Suprapubic skin (tissue), 4 donors: ENCODE measurements at regions not wholly inside any gene's neighbourhood (a gene's known extent, or its start where the extent isn't known, plus 50 kb on each side); places are given as distances from the start of the nearest gene placed in this dataset.

ENCODE experiments used
- DNase-seq, 2 donors: peaks; one replicate each; pipeline ENCODE4 v3.0.0-alpha.2; 2019; ENCODE audit warnings: low spot score in 2 of 2
- H3K27ac ChIP-seq: fragments of 200-600 bp; sonication (generic); one replicate; pipeline ENCODE4 v1.5.1; 2019
- H3K27me3 ChIP-seq: fragments of 200-600 bp; sonication (generic); one replicate; pipeline ENCODE4 v1.5.1; 2019
- H3K36me3 ChIP-seq: fragments of 200-600 bp; sonication (generic); one replicate; pipeline ENCODE4 v1.5.1; 2019
- H3K4me1 ChIP-seq: fragments of 200-600 bp; sonication (generic); one replicate; pipeline ENCODE4 v1.5.1; 2019
- H3K4me3 ChIP-seq: fragments of 200-600 bp; sonication (generic); one replicate; pipeline ENCODE4 v1.5.1; 2019; ENCODE audit warnings: mild to moderate bottlenecking
- H3K9me3 ChIP-seq: fragments of 200-600 bp; sonication (generic); one replicate; pipeline ENCODE4 v1.5.1; 2019
- CTCF ChIP-seq, 2 donors: fragments of 200-600 bp in 1 of 2; fragments of 450-650 bp in 1 of 2; sonication (generic) in 1 of 2; IDR thresholded peaks; one replicate each; pipeline ENCODE4 v1.5.1; 2016 to 2019; ENCODE audit warnings: antibody characterized with exemption in 2 of 2, mild to moderate bottlenecking in 1 of 2, moderate library complexity in 1 of 2
- EP300 ChIP-seq: sonication (generic); formaldehyde crosslinking; IDR thresholded peaks from one replicate; pipeline ENCODE4 v1.6.1; 2017; ENCODE audit warnings: antibody characterized with exemption
- POLR2A ChIP-seq, 2 donors: fragments of 450-650 bp; IDR thresholded peaks; one replicate each; pipeline ENCODE4 v1.6.1; 2017; ENCODE audit warnings: antibody characterized with exemption in 2 of 2, mild to moderate bottlenecking in 2 of 2, moderate library complexity in 2 of 2
- POLR2AphosphoS5 ChIP-seq, 3 donors: sonication (generic); formaldehyde crosslinking; IDR thresholded peaks; one replicate each; pipeline ENCODE4 v1.6.1; 2017; ENCODE audit warnings: antibody characterized with exemption in 3 of 3
- WGBS: methylation state at CpG from one replicate; pipeline ENCODE4 v1.1.5; 2018; 5-methylcytosine and 5-hydroxymethylcytosine counted together

DNA sequence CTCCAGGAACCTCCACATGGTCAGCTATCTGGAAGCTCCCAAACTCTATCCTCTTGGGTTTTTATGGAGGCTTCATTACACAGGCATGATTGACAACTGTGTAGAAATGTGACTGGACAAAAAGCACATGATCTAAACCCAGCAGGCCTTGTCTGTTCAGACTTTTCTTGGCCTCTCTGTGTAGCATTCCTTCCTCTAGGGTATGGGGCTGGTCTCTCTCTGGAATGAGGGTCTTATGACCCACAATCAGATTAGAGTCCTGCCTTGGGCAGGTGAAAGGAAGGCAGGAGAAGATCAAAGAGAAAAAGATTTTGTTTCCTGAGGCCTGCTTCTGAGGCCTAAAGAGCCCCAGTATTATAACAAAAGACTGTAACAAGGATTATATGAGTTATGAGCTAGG is 162.7 kb downstream of the SP3 start:
- no peaks in the 10 kb centered on the region for H3K9me3 ChIP-seq
- H3K27me3 ChIP-seq = no peaks in the 10 kb centered on the region
- DNase-seq = no peak
- H3K36me3 ChIP-seq = no peaks in the 10 kb centered on the region
- H3K4me3 ChIP-seq = no peak overlapping the region
- no peak for TF ChIP-seq CTCF (IDR thresholded peaks at IDR 0.05)
- no peak for TF ChIP-seq EP300
- TF ChIP-seq POLR2AphosphoS5 (IDR thresholded peaks at IDR 0.05) = no peak
- H3K4me1 ChIP-seq = no peaks in the 10 kb centered on the region
- no peak overlapping the region for H3K27ac ChIP-seq

DNA sequence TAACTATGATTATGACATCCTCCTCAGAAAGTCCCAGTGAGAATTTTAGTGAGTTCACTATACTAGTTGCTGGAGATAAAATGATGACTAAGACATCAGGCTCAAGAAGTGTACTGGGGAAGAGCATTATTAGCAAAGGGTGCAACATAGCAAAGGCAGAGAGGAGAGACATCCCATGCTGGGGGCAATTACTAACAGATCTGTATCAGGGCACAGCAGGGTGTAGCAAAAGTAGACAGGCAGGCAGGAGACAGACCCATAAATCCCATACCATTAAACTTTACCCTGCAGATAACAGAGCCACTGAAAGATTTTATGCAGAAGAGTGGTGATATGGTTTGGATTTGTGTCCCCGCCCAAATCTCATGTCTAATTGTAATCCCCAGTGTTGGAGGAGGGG is 161.7 kb downstream of the SP3 start:
- H3K9me3 ChIP-seq = no peaks in the 10 kb centered on the region
- H3K4me1 ChIP-seq = no peaks in the 10 kb centered on the region
- WGBS = 92% methylated on average over 1 of the region's 1 CpG
- H3K36me3 ChIP-seq = no peaks in the 10 kb centered on the region
- no peak overlapping the region for H3K4me3 ChIP-seq
- no peak for DNase-seq
- no peak overlapping the region for H3K27ac ChIP-seq
- TF ChIP-seq EP300 = no peak
- no peak for TF ChIP-seq CTCF (IDR thresholded peaks at IDR 0.05)
- H3K27me3 ChIP-seq = no peaks in the 10 kb centered on the region

- WGBS = 83% methylated on average over 2 of the region's 2 CpGs
- Histone ChIP-seq H3K4me1 (no peaks in the 10 kb centered on the region), H3K27ac (no peak overlapping the region), H3K9me3 (no peaks in the 10 kb centered on the region), H3K36me3 (no peaks in the 10 kb centered on the region), H3K27me3 (no peaks in the 10 kb centered on the region), H3K4me3 (no peak overlapping the region)
- no peak for DNase-seq
- TF ChIP-seq EP300 (no peak), POLR2A (IDR thresholded peaks at IDR 0.05) (no peak), POLR2AphosphoS5 (IDR thresholded peaks at IDR 0.05) (no peak), CTCF (IDR thresholded peaks at IDR 0.05) (no peak)
Observed at GRCh38 chr2:173806761-173807160, 158.4 kb downstream of the SP3 start.

DNA sequence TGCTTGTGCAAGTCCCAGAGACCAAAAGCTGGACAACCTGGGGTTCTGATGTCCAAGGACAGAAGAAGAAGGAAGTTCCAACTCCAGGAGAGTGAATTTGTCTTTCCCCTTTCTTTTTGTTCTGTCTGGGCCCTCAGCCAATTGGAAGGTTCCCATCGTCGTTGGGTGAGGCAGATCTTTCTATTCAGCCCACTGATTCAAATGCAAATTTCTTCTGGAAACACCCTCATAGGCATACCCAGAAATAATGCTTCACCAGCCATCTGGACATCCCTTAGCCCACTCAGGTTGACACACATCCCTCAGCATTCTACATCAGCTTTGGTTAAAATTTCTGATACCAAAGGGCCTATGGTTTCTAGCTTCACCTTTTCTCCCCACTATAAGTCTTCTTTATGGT is 156.5 kb downstream of the SP3 start:
- no peaks in the 10 kb centered on the region for H3K4me1 ChIP-seq
- H3K27me3 ChIP-seq = no peaks in the 10 kb centered on the region
- no peak for TF ChIP-seq POLR2A (IDR thresholded peaks at IDR 0.05)
- H3K9me3 ChIP-seq = no peaks in the 10 kb centered on the region
- H3K27ac ChIP-seq = no peak overlapping the region
- H3K4me3 ChIP-seq = no peak overlapping the region
- 32% methylated on average over 2 of the region's 2 CpGs for WGBS
- DNase-seq = no peak
- H3K36me3 ChIP-seq = no peaks in the 10 kb centered on the region

DNA sequence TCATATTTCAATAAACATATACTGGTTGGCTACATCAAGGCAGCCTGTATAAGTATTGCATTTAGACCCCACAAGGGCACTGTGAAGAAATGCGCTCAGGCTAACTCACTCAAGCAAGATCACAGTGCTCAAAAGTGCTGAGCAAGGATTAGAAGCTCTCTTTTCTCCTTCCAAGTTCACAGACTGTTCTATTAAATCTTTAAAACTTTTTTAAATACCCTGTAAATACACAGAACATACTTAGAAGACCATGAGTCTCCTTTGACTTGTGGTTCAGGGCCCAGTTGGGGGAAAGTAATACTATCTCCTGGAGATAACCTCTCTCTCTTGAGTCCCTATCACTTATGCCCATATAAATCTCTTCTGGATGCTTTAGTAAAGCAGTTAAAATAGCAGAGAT is 152.9 kb downstream of the SP3 start:
- 100% methylated on average over 1 of the region's 1 CpG for WGBS

GRCh38 chr2:173814306-173814705 is 150.9 kb downstream of the SP3 start:
- Histone ChIP-seq H3K4me3 (no peak overlapping the region), H3K9me3 (no peaks in the 10 kb centered on the region), H3K27ac (no peak overlapping the region), H3K4me1 (peaks cover 5% of the 10 kb centered on the region), H3K27me3 (no peaks in the 10 kb centered on the region), H3K36me3 (no peaks in the 10 kb centered on the region)
- 68% methylated on average over 3 of the region's 3 CpGs for WGBS
- TF ChIP-seq CTCF (IDR thresholded peaks at IDR 0.05) (no peak), POLR2A (IDR thresholded peaks at IDR 0.05) (no peak), EP300 (no peak), POLR2AphosphoS5 (IDR thresholded peaks at IDR 0.05) (no peak)
- no peak for DNase-seq

More for the DNA sequence above, 152.9 kb downstream of the SP3 start:
- no peak for TF ChIP-seq POLR2AphosphoS5 (IDR thresholded peaks at IDR 0.05)
- H3K4me3 ChIP-seq = no peak overlapping the region
- no peaks in the 10 kb centered on the region for H3K27me3 ChIP-seq
- H3K36me3 ChIP-seq = no peaks in the 10 kb centered on the region
- no peaks in the 10 kb centered on the region for H3K4me1 ChIP-seq
- no peak overlapping the region for H3K27ac ChIP-seq
- DNase-seq = no peak
- no peaks in the 10 kb centered on the region for H3K9me3 ChIP-seq
